HepG2 (cell line): ENCODE measurements at regions not wholly inside any gene's neighbourhood (a gene's known extent, or its start where the extent isn't known, plus 50 kb on each side); places are given as distances from the start of the nearest gene placed in this dataset.
A peak's percentile ranks its signal among the peaks of the same experiment; 100 is the strongest.
"Not testable (repeated sequence)": the region's sequence is repeated elsewhere in the genome, so short reads cannot be mapped to it uniquely, and the experiment has no call there.

Experiments
- ATAC-seq: fragments of 200-7000 bp; cut with Tn5 transposase; 3 replicates; pipeline ENCODE4 v1.9.1; 2020; ENCODE audit warnings: mild to moderate bottlenecking, moderate library complexity
- BruUV-seq: library from RNA; stranded (reverse); fragments of 400-500 nt; replicated peaks from 2 replicates; lab custom pipeline; 2021; lab: Mats Ljungman, UMichigan
- CTCF ChIA-PET: fragments of 300-600 bp; formaldehyde crosslinking; extraction: SDS; loops from one replicate; lab custom pipeline; 2021; ENCODE audit warnings: low total read pairs, inconsistent platforms, low intra/inter-chr PET ratio; lab: Yijun Ruan, JAX
- POLR2A ChIA-PET: fragments of 350-600 bp; sonication (Branson Sonifier 250); formaldehyde crosslinking; loops from one replicate; lab custom pipeline; 2020; ENCODE audit warnings: antibody characterized with exemption, inconsistent platforms; lab: Yijun Ruan, JAX
- DNase-seq: peaks from one replicate; pipeline ENCODE4 v3.0.0-alpha.2; 2015; ENCODE audit warnings: low spot score
- FAIRE-seq: peaks from 3 replicates; lab custom pipeline; 2011; peaks lifted over from hg19 to GRCh38; lab: Jason Lieb, UNC
- H2AFZ ChIP-seq: one replicate; pipeline ENCODE4 v1.6.1; 2011; ENCODE audit warnings: low read length, inconsistent platforms
- H3K27ac ChIP-seq: fragments of 300-600 bp; 3 replicates; pipeline ENCODE4 v1.8.0; 2011; ENCODE audit warnings: mixed run types, mild to moderate bottlenecking, mixed read lengths, low read length, inconsistent platforms; ENCODE audit not compliant: insufficient read depth; ENCODE audit errors: extremely low read length
- H3K27me3 ChIP-seq, 2 experiments: fragments of 200-600 bp in 1 of 2; 2 replicates in 1 of 2; 3 replicates in 1 of 2; pipeline versions ENCODE4 v1.6.0 to v1.8.0; 2011; ENCODE audit warnings: low read length in 2 of 2, mild to moderate bottlenecking in 2 of 2, moderate library complexity in 2 of 2, inconsistent platforms in 1 of 2; ENCODE audit not compliant: insufficient read depth in 2 of 2, control insufficient read depth in 1 of 2
- H3K36me3 ChIP-seq, 2 experiments: fragments of 200-600 bp in 1 of 2; replicated peaks in 1 of 2; 2 replicates in 1 of 2; 3 replicates in 1 of 2; pipeline versions ENCODE4 v1.5.1 to v1.8.0; 2011; ENCODE audit warnings: low read length in 2 of 2, inconsistent platforms in 1 of 2; ENCODE audit not compliant: insufficient read depth in 2 of 2, control insufficient read depth in 1 of 2
- H3K4me1 ChIP-seq: 2 replicates; pipeline ENCODE4 v1.5.1; 2012; ENCODE audit warnings: low read length, inconsistent platforms; ENCODE audit not compliant: insufficient read depth
- H3K4me2 ChIP-seq: 2 replicates; pipeline ENCODE4 v1.6.0; 2011; ENCODE audit warnings: low read depth, low read length, inconsistent platforms
- H3K4me3 ChIP-seq, 3 experiments: fragments of 200-600 bp in 1 of 3; sonication (generic), shearing (Covaris generic) in 1 of 3; replicated peaks in 1 of 3; 2 replicates each; pipeline ENCODE4 v1.5.1; 2011 to 2016; ENCODE audit warnings: low read length in 3 of 3, inconsistent platforms in 2 of 3, low read depth in 2 of 3, mild to moderate bottlenecking in 2 of 3, control low read depth in 1 of 3, mixed read lengths in 1 of 3; ENCODE audit not compliant: insufficient read depth in 1 of 3
- H3K79me2 ChIP-seq: one replicate; pipeline ENCODE4 v1.6.1; 2011; ENCODE audit warnings: low read length, inconsistent platforms; ENCODE audit not compliant: insufficient read depth
- H3K9ac ChIP-seq: 2 replicates; pipeline ENCODE4 v1.6.0; 2011; ENCODE audit warnings: mild to moderate bottlenecking, low read depth, low read length, inconsistent platforms; ENCODE audit not compliant: insufficient read depth
- H3K9me3 ChIP-seq: 2 replicates; pipeline ENCODE4 v1.5.1; 2012; ENCODE audit warnings: mild to moderate bottlenecking, low read length
- H4K20me1 ChIP-seq: 2 replicates; pipeline ENCODE4 v1.6.0; 2011; ENCODE audit warnings: inconsistent platforms, mild to moderate bottlenecking, low read length, moderate library complexity; ENCODE audit not compliant: insufficient read depth
- DR1 ChIP-seq: sonication (generic); formaldehyde crosslinking; IDR thresholded peaks from 2 replicates; pipeline ENCODE4 v1.8.0; 2021; ENCODE audit warnings: mild to moderate bottlenecking, missing genetic modification reagents, inconsistent platforms
- MAFF ChIP-seq: IDR thresholded peaks from 2 replicates; pipeline ENCODE4 v1.6.1; 2011; ENCODE audit warnings: low read depth, low read length, improper control_type of control experiment
- MAFK ChIP-seq, 2 experiments: IDR thresholded peaks in 1 of 2; conservative IDR thresholded peaks in 1 of 2; 2 replicates each; pipeline ENCODE4 v1.6.1; 2011; ENCODE audit warnings: improper control_type of control experiment in 2 of 2, low read length in 2 of 2
- WGBS: methylation state at CpG from one replicate; pipeline ENCODE4 v1.1.6; 2017; ENCODE audit warnings: low lambda C conversion rate; 5-methylcytosine and 5-hydroxymethylcytosine counted together
- in situ Hi-C: cut with HindIII; loops from 2 replicates; pipeline ENCODE4 v1.10.0; 2017; ENCODE audit warnings: low pct_unique_long_range_greater_than_20kb; ENCODE audit not compliant: extremely low pct_ligation_motif_present
- intact Hi-C: fragments of 100-400 bp; cut with micrococcal nuclease; formaldehyde crosslinking; loops from one replicate; pipeline ENCODE4 v1.10.0; 2022; ENCODE audit not compliant: unreplicated experiment

DNA sequence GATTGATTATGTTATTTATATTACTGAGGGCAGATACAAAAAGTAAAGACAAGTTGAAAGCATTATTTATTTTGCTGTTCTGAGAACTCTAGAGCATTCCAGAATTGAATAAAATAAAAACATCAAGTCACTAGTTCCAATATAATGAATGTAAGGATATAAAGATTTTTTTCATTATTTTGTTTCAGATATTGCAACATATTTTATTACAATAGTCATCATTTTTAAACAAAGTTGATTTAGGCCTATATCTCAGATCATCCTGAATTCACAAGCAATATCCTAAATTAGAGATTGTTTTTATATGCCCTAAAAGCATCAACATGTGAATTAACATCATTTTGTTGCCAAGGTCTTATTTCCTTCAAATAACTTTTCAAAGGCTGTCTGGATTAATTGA, 535.6 kb upstream of the KCND2 start:
- in situ Hi-C loops = no loop called here
- H3K79me2 ChIP-seq = no peaks in the 10 kb centered on the region
- no peak overlapping the region for H2AFZ ChIP-seq
- H3K4me1 ChIP-seq = no peaks in the 10 kb centered on the region
- POLR2A ChIA-PET = no interaction called here
- H3K27me3 ChIP-seq = no peaks in the 10 kb centered on the region
- no peak for ATAC-seq
- BruUV-seq = no TSS peak
- no peak for DNase-seq
- H3K4me2 ChIP-seq = no peak overlapping the region
- no peaks in the 10 kb centered on the region for H3K36me3 ChIP-seq
- no peak overlapping the region for H3K4me3 ChIP-seq
- H3K9ac ChIP-seq = no peak overlapping the region
- no peaks in the 10 kb centered on the region for H4K20me1 ChIP-seq
- CTCF ChIA-PET = no interaction called here
- FAIRE-seq = no peak
- TF ChIP-seq DR1 (CRISPR knock-in tag) = no peak
- peak in 1 of 2 experiments; percentile 43; a peak in 2 of 4 replicates for TF ChIP-seq MAFK (conservative IDR thresholded peaks at IDR 0.05 in 1 of 2, IDR thresholded peaks at IDR 0.05 in 1 of 2; ENCODE audit: low read length in 2 of 2)
- TF ChIP-seq MAFF = peak; percentile 19; the same call in 1 of the 2 replicates
- TF ChIP-seq, all 625 proteins: peak for 2
- no peaks in the 10 kb centered on the region for H3K9me3 ChIP-seq
- intact Hi-C loops = no loop called here
- H3K27ac ChIP-seq = no peak overlapping the region

GRCh38 chr7:119745280-119745679, 527.7 kb upstream of the KCND2 start:
- ATAC-seq, H3K27ac ChIP-seq, CTCF ChIA-PET, FAIRE-seq, H2AFZ ChIP-seq, H4K20me1 ChIP-seq, H3K36me3 ChIP-seq, POLR2A ChIA-PET, H3K79me2 ChIP-seq, BruUV-seq, H3K27me3 ChIP-seq, H3K4me3 ChIP-seq, DNase-seq, intact Hi-C loops, H3K9ac ChIP-seq, in situ Hi-C loops, H3K4me1 ChIP-seq, H3K4me2 ChIP-seq, H3K9me3 ChIP-seq: not testable (repeated sequence)
- WGBS = 0% methylated on average over 1 of the region's 1 CpG
